Dedifferentiated amniotic fluid mesenchymal stem cell (primary cell): ENCODE measurements at regions not wholly inside any gene's neighbourhood (a gene's known extent, or its start where the extent isn't known, plus 50 kb on each side); places are given as distances from the start of the nearest gene placed in this dataset.
A peak's percentile ranks its signal among the peaks of the same experiment; 100 is the strongest.
"Not testable (repeated sequence)": the region's sequence is repeated elsewhere in the genome, so short reads cannot be mapped to it uniquely, and the experiment has no call there.

Source experiments
- DNase-seq: peaks from one replicate; pipeline ENCODE4 v3.0.0-alpha.2; 2016; ENCODE audit errors: extremely low spot score

- no peak for DNase-seq
These were observed 50.9 kb upstream of the UBASH3B start for GRCh38 chr11:122604621-122605020.

- DNase-seq: peak; percentile 57
These were observed 54.1 kb upstream of the UBASH3B start for GRCh38 chr11:122601141-122602125.

GRCh38 chr11:122600290-122600689 is 55.2 kb upstream of the UBASH3B start:
- DNase-seq: no peak

- no peak for DNase-seq
These were observed 56.1 kb upstream of the UBASH3B start for GRCh38 chr11:122599434-122599833.

GRCh38 chr11:122598971-122599370 is 56.6 kb upstream of the UBASH3B start:
- DNase-seq: no peak

- DNase-seq: no peak
These were observed 58.0 kb upstream of the UBASH3B start for GRCh38 chr11:122597511-122597910.

- no peak for DNase-seq
These were observed 60.4 kb upstream of the UBASH3B start for GRCh38 chr11:122594986-122595645.

GRCh38 chr11:122593473-122594420 is 61.8 kb upstream of the UBASH3B start:
- no peak for DNase-seq

- no peak for DNase-seq
These were observed 62.9 kb upstream of the UBASH3B start for GRCh38 chr11:122592641-122593040.

- DNase-seq: no peak
These were observed 70.9 kb upstream of the UBASH3B start for GRCh38 chr11:122584670-122585069.

- not testable (repeated sequence) for DNase-seq
These were observed 75.5 kb upstream of the UBASH3B start for GRCh38 chr11:122580071-122580470.

GRCh38 chr11:122578171-122578825 is 77.2 kb upstream of the UBASH3B start:
- DNase-seq: no peak

- no peak for DNase-seq
These were observed 82.9 kb upstream of the UBASH3B start for GRCh38 chr11:122572592-122572991.

- DNase-seq: no peak
These were observed 91.8 kb upstream of the UBASH3B start for GRCh38 chr11:122563761-122564160.

GRCh38 chr11:122559734-122560382 is 95.7 kb upstream of the UBASH3B start:
- no peak for DNase-seq

- DNase-seq: not testable (repeated sequence)
These were observed 96.3 kb upstream of the UBASH3B start for GRCh38 chr11:122559218-122559617.

- not testable (repeated sequence) for DNase-seq
These were observed 98.4 kb upstream of the UBASH3B start for GRCh38 chr11:122557163-122557562.

- no peak for DNase-seq
These were observed 98.9 kb upstream of the UBASH3B start for GRCh38 chr11:122556605-122557004.

- no peak for DNase-seq
These were observed 117.5 kb upstream of the UBASH3B start for GRCh38 chr11:122538060-122538459.

GRCh38 chr11:122524898-122525297 is 130.6 kb upstream of the UBASH3B start:
- no peak for DNase-seq
